Adrenal gland (tissue), 9 donors: ENCODE measurements at regions not wholly inside any gene's neighbourhood (a gene's known extent, or its start where the extent isn't known, plus 50 kb on each side); places are given as distances from the start of the nearest gene placed in this dataset.
A peak's percentile ranks its signal among the peaks of the same experiment; 100 is the strongest.

Source experiments
- DNase-seq, 7 donors: peaks; one replicate each; pipeline ENCODE4 v3.0.0-alpha.2; 2019 to 2020
- H3K27ac ChIP-seq, 5 donors: fragments of 200-600 bp; sonication (generic) in 4 of 5; 1 replicate in 3 of 5; 2 replicates in 2 of 5; pipeline versions ENCODE4 v1.5.1 to v1.8.0; 2016 to 2020; ENCODE audit warnings: mild to moderate bottlenecking in 1 of 5
- H3K27me3 ChIP-seq: fragments of 200-600 bp; 2 replicates; pipeline ENCODE4 v1.8.0; 2021
- H3K36me3 ChIP-seq, 2 donors: fragments of 200-600 bp; replicated peaks in 1 of 2; 1 replicate in 1 of 2; 2 replicates in 1 of 2; pipeline versions ENCODE4 v1.5.1 to v1.8.0; 2018 to 2022
- H3K4me1 ChIP-seq, 2 donors: fragments of 200-600 bp; replicated peaks in 1 of 2; 1 replicate in 1 of 2; 2 replicates in 1 of 2; pipeline versions ENCODE4 v1.5.1 to v1.8.0; 2018 to 2021
- H3K4me3 ChIP-seq, 4 donors: fragments of 200-600 bp; sonication (generic) in 3 of 4; one replicate each; pipeline ENCODE4 v1.5.1; 2016 to 2018
- H3K9me3 ChIP-seq, 3 donors: fragments of 200-600 bp; sonication (generic) in 1 of 3; replicated peaks in 1 of 3; 1 replicate in 2 of 3; 2 replicates in 1 of 3; pipeline versions ENCODE4 v1.5.1 to v1.8.0; 2016 to 2021
- POLR2A ChIP-seq, 2 donors: fragments of 450-650 bp; IDR thresholded peaks; one replicate each; pipeline ENCODE4 v1.6.1; 2017; ENCODE audit warnings: antibody characterized with exemption in 2 of 2, mild to moderate bottlenecking in 2 of 2, moderate library complexity in 1 of 2
- WGBS, 4 donors: extraction: QIAGEN DNeasy Blood & Tissue Kit in 2 of 4; methylation state at CpG; one replicate each; pipeline versions ENCODE4 v1.1.5 to v1.1.7; 2013 to 2017; 5-methylcytosine and 5-hydroxymethylcytosine counted together
- intact Hi-C, 2 donors: fragments of 100-400 bp; cut with DNase I; formaldehyde crosslinking; loops; one replicate each; pipeline versions ENCODE4 v1.14.1 to v1.15.0; 2022 to 2023
- TF ChIP-seq, protein P1 (sequence below), 6 experiments: fragments of 450-650 bp in 4 of 6; fragments of 200-600 bp in 2 of 6; sonication (generic) in 1 of 6; IDR thresholded peaks; 1 replicate in 5 of 6; 2 replicates in 1 of 6; pipeline versions ENCODE4 v1.5.1 to v1.8.0; 2016 to 2021; ENCODE audit warnings: antibody characterized with exemption in 6 of 6, mild to moderate bottlenecking in 2 of 6, moderate library complexity in 1 of 6
- donor health status: healthy with polysubstance abuse.
- donor health status: Bipolar disorder and iron deficiency.
- donor health status: DM: yes; HTN: yes; CAD: no.
- donor health status: DM: no; HTN: no; CAD: no.
- donor health status: DM: no; HTN: no; CAD: no.

DNA sequence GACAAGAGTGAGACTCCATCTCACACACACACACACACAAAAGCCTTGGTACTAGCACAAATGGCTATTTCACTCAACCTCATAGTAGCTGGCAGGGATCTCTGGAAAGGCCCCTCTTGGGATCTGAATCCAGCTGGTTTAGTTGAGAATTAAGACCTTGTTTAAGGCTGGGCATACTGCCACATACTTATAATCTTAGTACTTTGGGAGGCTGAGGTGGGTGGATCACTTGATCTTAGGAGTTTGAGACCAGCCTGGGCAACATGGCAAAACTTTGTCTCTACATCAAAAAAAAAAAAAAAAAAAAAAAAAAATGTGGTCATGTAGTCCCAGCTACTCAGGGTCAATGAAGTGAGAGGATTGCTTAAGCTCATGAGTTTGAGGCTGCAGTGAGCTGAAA lies 628.3 kb downstream of the MMUT start:
- TF ChIP-seq, protein P1, sequence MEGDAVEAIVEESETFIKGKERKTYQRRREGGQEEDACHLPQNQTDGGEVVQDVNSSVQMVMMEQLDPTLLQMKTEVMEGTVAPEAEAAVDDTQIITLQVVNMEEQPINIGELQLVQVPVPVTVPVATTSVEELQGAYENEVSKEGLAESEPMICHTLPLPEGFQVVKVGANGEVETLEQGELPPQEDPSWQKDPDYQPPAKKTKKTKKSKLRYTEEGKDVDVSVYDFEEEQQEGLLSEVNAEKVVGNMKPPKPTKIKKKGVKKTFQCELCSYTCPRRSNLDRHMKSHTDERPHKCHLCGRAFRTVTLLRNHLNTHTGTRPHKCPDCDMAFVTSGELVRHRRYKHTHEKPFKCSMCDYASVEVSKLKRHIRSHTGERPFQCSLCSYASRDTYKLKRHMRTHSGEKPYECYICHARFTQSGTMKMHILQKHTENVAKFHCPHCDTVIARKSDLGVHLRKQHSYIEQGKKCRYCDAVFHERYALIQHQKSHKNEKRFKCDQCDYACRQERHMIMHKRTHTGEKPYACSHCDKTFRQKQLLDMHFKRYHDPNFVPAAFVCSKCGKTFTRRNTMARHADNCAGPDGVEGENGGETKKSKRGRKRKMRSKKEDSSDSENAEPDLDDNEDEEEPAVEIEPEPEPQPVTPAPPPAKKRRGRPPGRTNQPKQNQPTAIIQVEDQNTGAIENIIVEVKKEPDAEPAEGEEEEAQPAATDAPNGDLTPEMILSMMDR (IDR thresholded peaks at IDR 0.05): no peak
- no peak for TF ChIP-seq POLR2A (IDR thresholded peaks at IDR 0.05)
- no peaks in the 10 kb centered on the region for H3K27me3 ChIP-seq
- no peaks in the 10 kb centered on the region for H3K4me1 ChIP-seq
- no peak overlapping the region for H3K4me3 ChIP-seq
- no peak overlapping the region for H3K27ac ChIP-seq
- intact Hi-C loops: no loop called here
- H3K9me3 ChIP-seq: no peaks in the 10 kb centered on the region
- DNase-seq: no peak
- no peaks in the 10 kb centered on the region for H3K36me3 ChIP-seq

DNA sequence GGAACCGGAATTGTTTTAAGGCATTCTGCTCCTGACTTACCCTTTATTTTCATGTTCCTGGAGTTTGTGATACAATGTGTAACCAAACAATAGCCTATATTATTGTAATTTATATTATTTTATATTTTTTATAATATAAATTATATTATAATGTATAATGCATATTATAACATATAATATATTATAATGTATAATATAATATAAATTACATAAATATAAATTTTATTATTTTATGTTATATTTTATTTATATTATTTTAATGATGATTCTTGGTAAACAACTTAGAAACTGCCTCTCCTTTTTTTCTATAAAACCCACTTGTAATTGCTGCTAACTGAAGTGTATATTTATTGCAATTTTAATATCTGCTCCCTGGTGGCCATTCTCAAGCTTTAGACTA lies 629.1 kb downstream of the MMUT start:
- no peak for DNase-seq
- Histone ChIP-seq H3K27ac (no peak overlapping the region), H3K36me3 (no peaks in the 10 kb centered on the region), H3K4me3 (no peak overlapping the region), H3K27me3 (no peaks in the 10 kb centered on the region), H3K9me3 (no peaks in the 10 kb centered on the region), H3K4me1 (no peaks in the 10 kb centered on the region)
- TF ChIP-seq, protein P1 (IDR thresholded peaks at IDR 0.05): no peak
- no peak for TF ChIP-seq POLR2A (IDR thresholded peaks at IDR 0.05)
- 79 to 97% (median 90%) methylated on average over 1 of the region's 1 CpG for WGBS, 4 donors
- intact Hi-C loops: no loop called here

DNA sequence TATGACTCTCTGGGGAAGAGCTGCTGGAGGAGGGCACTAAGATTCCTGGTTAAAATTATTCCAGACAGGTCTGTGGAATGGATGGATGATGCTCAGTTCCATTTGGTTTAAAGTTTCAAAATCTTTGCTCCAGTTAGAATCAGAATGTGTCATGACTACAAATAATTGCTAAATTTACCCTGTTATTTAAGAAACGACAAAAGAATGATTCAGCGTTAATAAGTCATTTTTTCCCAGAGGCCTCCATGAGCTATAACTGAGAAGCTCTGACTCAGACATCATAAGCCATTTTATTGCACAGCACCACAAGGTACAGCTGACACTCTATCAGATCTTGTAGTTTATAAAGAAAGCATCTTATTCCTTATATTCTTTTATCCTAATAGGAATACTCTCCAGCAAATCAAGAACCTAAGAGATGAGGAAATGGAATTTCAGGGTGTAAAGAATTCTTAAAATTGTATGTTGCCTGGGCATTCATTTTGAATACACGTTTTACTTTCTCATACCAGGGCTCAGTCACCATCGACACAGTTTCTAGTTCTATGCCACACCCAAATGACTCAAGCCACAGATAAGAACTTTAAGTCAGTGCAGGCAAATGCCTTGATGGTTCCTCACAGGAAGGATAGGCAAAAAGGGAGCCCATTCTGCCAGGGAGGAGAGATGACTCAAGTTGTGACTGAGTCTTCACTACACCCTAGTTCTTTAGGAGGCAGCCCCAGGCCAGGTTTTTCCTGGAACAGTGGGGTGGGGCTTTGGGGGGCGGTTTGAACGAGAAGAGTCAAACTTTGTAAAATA lies 636.0 kb downstream of the MMUT start:
- intact Hi-C loops: no loop called here
- 40 to 58% (median 48%) methylated on average over 6 of the region's 6 CpGs for WGBS, 4 donors
- Histone ChIP-seq H3K4me1 (peaks cover 0 to 6% of the 10 kb centered on the region in 2 donors), H3K27me3 (no peaks in the 10 kb centered on the region), H3K4me3 (no peak overlapping the region), H3K36me3 (no peaks in the 10 kb centered on the region), H3K9me3 (no peaks in the 10 kb centered on the region), H3K27ac (peak overlapping the region in 2 of 5 donors; percentile 72 to 75)
- peak in 4 of 7 donors; percentile 8 to 54 (median 27) for DNase-seq
- TF ChIP-seq, protein P1 (IDR thresholded peaks at IDR 0.05): no peak
- no peak for TF ChIP-seq POLR2A (IDR thresholded peaks at IDR 0.05)

DNA sequence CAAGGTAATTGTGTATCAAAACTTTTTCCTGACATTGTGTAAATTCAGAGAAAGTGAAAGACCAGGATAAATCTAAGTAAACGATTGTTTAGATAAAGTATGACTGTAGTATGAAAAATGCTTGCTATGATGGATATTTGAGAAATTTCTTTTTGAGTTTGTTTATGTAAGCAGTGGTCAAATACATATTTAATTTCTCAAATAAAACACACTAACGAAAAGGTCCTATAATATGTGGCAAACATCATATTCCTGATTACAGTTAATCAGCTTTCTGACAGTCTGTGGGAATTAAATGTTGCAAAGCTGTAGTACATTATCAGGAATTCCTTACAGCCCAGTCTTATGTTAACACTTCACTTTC lies 636.9 kb downstream of the MMUT start:
- WGBS, 4 donors: 34 to 51% (median 42%) methylated on average over 2 of the region's 2 CpGs
- TF ChIP-seq, protein P1 (IDR thresholded peaks at IDR 0.05): no peak
- no peaks in the 10 kb centered on the region for H3K27me3 ChIP-seq
- H3K4me1 ChIP-seq: peaks cover 0 to 6% of the 10 kb centered on the region in 2 donors
- no peaks in the 10 kb centered on the region for H3K9me3 ChIP-seq
- no peaks in the 10 kb centered on the region for H3K36me3 ChIP-seq
- no peak overlapping the region for H3K27ac ChIP-seq
- no peak overlapping the region for H3K4me3 ChIP-seq
- DNase-seq: no peak
- intact Hi-C loops: no loop called here
